OCI-M2 (cell line): ENCODE measurements at regions not wholly inside any gene's neighbourhood (a gene's known extent, or its start where the extent isn't known, plus 50 kb on each side); places are given as distances from the start of the nearest gene placed in this dataset.
A peak's percentile ranks its signal among the peaks of the same experiment; 100 is the strongest.
"Not testable (repeated sequence)": the region's sequence is repeated elsewhere in the genome, so short reads cannot be mapped to it uniquely, and the experiment has no call there.

ENCODE experiments used
- DNase-seq: peaks from one replicate; lab custom pipeline; 2025; ENCODE audit not compliant: unreplicated experiment; lab: John Stamatoyannopoulos, UW

GRCh38 chr3:22373182-22373581 is 622.2 kb upstream of the ZNF385D start:
- no peak for DNase-seq

- DNase-seq, result no peak
These were observed 622.8 kb upstream of the ZNF385D start for GRCh38 chr3:22373827-22374226.

DNA sequence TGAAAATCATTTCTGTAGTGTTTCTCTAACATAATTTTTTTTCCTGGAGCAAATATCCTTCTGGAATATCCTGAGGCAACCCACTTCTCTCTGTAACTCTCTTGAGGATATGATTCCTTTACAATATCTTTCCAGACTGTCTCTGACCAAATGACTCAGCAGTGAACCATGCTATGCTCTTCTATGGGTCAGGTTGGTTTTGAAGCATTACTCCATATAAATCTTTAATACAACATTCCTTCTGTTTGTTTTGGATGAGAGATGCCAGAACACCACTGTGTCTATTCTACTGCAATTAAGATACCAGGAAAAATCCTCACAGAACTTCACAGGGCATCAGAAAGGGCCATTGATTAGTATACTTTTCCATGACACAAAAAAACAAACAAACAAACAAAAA is 626.4 kb upstream of the ZNF385D start:
- DNase-seq, result no peak

DNA sequence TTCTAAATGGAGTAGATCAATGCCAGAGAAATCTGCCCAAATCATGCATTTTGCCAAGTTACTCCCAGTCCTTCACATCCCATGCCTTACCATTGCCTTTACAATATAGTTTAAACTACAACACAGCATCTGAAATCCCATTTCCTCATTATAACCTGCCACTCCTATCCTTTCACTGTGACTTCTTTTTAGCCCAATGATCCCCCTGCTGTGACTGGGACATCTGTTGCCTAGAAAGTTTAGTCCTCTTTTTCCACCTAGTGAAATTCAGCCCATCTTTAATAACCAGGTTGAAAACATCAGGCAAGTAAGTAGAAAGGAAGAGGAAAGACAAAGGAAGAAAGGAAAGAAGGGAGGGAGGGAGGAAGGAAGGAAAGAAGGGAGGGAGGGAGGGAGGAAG is 627.9 kb upstream of the ZNF385D start:
- no peak for DNase-seq

DNA sequence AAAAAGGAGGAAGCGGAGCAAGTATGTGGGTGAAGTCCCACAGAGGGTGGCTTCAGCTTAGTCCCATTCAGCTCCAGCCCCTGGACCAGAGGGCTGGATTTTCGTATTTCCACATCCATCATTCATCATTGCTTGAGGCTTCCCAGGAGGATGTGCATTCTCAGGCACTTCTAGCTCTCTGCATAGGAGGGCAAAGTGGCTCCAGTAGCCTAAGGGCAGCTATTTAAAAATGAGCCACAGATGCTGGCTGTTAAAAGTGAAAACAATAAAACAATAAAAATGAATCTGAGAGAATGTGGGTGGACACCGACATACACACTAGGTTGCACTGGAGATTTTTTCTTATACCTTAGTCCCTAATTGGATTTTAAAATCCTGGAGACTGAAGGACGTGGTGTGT is 629.2 kb upstream of the ZNF385D start:
- DNase-seq, result no peak

GRCh38 chr3:22381564-22381963 is 630.6 kb upstream of the ZNF385D start:
- DNase-seq, result not testable (repeated sequence)

- DNase-seq, result no peak
These were observed 632.3 kb upstream of the ZNF385D start for GRCh38 chr3:22383285-22383684.

DNA sequence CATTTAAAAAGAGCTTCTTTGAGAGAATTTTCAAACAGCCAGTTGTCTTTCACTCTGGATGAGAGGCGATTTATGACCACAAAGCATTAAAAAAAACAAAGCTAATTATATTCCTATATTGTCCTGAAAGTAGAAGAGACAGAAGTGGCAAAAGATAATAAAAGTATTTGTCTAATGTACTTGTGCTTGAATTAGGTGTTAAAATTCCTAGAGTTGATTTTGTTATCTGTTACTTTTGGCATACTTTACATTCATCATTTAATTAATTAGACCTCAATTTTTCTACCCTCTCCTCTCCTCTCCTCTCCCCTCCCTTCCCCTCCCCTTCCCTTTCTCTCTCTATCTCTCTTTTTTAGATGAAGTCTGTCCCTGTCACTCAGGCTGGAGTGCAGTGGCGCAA is 635.1 kb upstream of the ZNF385D start:
- DNase-seq, result no peak

- DNase-seq, result no peak
These were observed 641.3 kb upstream of the ZNF385D start for GRCh38 chr3:22392286-22392685.

GRCh38 chr3:22392859-22393258 is 641.8 kb upstream of the ZNF385D start:
- DNase-seq, result no peak

- no peak for DNase-seq
These were observed 648.6 kb upstream of the ZNF385D start for GRCh38 chr3:22399566-22399965.

DNA sequence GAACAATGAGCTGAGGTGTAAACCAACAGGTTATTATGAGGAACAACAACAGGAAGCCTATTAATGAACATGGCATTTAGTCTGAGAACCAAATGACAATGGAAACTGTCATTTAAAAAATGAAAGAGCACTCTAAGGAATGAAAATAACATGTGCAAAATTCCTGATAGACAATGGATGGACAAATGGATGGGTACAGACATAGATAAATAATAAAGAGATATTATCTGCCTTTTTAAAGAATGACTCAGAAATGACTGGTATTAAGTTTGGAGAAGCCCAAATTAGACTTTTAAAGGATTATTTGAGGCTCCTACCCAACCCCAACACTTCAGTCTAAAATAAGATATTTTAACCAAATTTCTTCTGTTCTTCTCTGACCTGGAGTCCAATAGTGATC is 650.5 kb upstream of the ZNF385D start:
- DNase-seq, result no peak

DNA sequence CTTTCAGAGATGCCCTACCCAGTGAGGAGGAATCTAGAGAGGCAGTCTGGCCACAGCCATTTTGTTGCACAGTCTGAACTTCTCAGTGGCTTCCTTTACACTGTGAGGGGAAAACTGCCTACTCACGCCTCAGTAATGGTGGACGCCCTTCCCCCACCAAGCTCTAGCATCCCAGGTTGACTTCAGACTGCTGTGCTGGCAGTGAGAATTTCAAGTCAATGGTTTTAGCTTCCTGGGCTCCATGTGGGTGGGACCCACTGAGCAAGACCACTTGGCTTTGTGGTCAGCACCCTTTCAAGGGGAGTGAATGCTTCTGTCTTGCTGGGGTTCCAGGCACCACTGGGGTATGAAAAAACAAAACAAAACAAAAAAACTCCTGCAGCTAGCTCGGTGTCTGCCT is 663.2 kb upstream of the ZNF385D start:
- no peak for DNase-seq

DNA sequence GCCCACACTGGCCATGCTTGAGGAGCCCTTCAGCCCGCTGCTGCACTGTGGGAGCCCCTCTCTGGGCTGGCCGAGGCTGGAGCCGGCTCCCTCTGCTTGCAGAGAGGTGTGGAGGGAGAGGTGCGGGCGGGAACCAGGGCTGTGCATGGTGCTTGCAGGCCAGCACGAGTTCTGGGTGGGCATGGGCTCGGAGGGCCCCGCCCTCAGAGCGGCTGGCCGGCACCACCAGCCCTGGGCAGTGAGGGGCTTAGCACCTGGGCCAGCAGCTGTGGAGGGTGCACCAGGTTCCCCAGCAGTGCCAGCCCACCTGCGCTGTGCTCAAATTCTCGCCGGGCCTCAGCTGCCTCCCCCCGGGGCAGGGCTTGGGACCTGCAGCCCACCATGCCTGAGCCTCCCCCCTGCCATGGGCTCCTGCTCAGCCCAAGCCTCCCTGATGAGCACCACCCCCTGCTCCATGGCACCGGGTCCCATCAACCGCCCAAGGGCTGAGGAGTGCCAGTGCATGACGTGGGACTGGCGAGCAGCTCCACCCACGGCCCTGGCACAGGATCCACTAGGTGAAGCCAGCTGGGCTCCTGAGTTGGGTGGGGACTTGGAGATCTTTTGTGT is 665.9 kb upstream of the ZNF385D start:
- DNase-seq, result not testable (repeated sequence)

DNA sequence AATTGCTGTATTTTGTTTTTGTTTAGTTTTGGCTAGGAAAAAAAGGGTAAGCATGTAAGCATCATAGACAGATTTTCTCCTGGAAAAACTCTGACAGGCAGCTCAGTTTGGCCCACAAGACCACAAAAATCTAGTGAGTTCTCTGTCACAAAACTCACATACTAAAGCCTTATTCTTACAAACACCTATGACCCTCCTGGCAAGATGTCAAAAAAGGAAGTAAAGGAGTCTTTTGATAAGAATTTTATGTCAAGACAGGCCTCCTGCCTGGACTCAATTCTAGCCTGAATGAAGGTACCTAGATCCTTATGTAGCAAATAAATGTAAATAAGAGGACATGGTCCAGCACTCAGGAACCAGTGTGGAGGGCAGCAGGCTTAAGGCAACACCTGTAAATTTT is 668.3 kb upstream of the ZNF385D start:
- no peak for DNase-seq

- no peak for DNase-seq
These were observed 670.6 kb upstream of the ZNF385D start for GRCh38 chr3:22421589-22421988.

- DNase-seq, result no peak
These were observed 680.3 kb upstream of the ZNF385D start for GRCh38 chr3:22431334-22431733.

DNA sequence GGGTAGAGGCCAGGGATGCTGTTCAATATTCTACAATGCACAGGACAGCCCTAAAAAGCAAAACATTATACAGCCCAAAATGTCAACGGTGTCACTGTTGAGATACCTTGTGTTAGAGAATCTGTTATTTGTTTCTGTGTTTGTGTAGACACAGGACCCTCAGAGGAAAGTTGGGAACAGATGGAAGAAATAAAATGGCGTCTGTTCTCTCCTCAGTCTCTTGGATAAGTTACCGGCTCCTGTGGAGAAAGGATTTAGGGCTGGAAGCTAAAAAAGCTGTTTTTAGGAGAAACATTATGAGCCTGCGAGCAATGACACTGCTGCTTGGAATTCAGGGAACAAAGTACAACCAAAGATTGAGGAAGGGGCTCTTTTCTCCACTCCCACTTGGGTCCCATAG is 688.6 kb upstream of the ZNF385D start:
- DNase-seq, result no peak

- no peak for DNase-seq
These were observed 690.7 kb upstream of the ZNF385D start for GRCh38 chr3:22441711-22442110.

- DNase-seq, result no peak
These were observed 692.7 kb upstream of the ZNF385D start for GRCh38 chr3:22443571-22444233.

GRCh38 chr3:22445336-22445735 is 694.3 kb upstream of the ZNF385D start:
- DNase-seq, result not testable (repeated sequence)

- peak; percentile 12 for DNase-seq
These were observed 699.9 kb upstream of the ZNF385D start for GRCh38 chr3:22450786-22451400.

- no peak for DNase-seq
These were observed 700.5 kb upstream of the ZNF385D start for GRCh38 chr3:22451501-22451900.
